ENCODE measurements at regions not wholly inside any gene's neighbourhood (a gene's known extent, or its start where the extent isn't known, plus 50 kb on each side); places are given as distances from the start of the nearest gene placed in this dataset.

DNA sequence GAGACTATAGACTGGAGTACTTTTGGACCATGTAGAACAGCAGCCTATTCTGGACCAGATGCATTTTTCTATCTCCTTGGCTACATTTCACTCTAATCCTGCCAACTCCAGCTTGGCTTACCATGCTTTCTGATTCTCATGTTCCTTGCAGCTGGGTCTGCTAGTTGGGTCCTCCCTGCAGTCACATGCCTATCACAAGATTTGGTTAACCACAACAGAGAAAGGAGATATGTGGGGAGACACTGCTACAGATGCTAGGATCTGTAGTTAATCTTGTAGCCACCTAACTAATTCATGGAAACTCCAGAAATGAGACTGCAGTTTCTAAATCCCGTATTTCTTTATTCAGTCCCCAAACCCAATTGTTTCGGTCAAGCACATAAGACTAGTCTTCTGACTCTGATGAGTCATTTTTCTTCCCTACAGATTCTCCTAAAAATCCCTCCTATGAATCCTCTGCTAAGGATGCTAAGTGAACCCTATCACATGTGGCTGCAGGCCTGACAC, 410.6 kb downstream of the DAD1 start:
- no peak overlapping the region for H2BK15ac ChIP-seq (ENCODE audit: low read length)
- FAIRE-seq = no peak
- no peak overlapping the region for H4K91ac ChIP-seq (replicated peaks; ENCODE audit: insufficient read length, low read length)
- no peak overlapping the region for H3K14ac ChIP-seq (ENCODE audit: insufficient read length)
- H3K79me1 ChIP-seq (ENCODE audit: low read depth, low read length) = no peaks in the 10 kb centered on the region
- ChIA-PET CTCF (ENCODE audit: partially characterized antibody) (interaction anchor here (0.8 to 3.0 kb wide), 4 partner anchors 10 to 46 kb away, joined by 3 to 12 read pairs (median 4); no protein-coding TSS in a partner anchor), POLR2A (ENCODE audit: partially characterized antibody) (no interaction called here)
- no peak overlapping the region for H3K27ac ChIP-seq (ENCODE audit: low read depth, low read length)
- H3K23me2 ChIP-seq (ENCODE audit: low read depth, low read length) = no peaks in the 10 kb centered on the region
- H3K36me3 ChIP-seq (ENCODE audit: control insufficient read depth in 2 of 4, insufficient read depth in 4 of 4, low read length in 3 of 4) = no peaks in the 10 kb centered on the region
- H3K27me3 ChIP-seq (replicated peaks in 1 of 4; ENCODE audit: control insufficient read depth in 3 of 4, extremely low read depth in 1 of 4, insufficient read depth in 3 of 4, low read length in 3 of 4) = no peaks in the 10 kb centered on the region
- H3K4me3 ChIP-seq (ENCODE audit: extremely low read depth in 1 of 4, insufficient read depth in 2 of 4, low read depth in 3 of 4, low read length in 4 of 4) = no peak overlapping the region
- no peaks in the 10 kb centered on the region for H3K9me3 ChIP-seq (ENCODE audit: insufficient read depth in 2 of 2, low read depth in 1 of 2, low read length in 1 of 2)
- TF ChIP-seq RFX5 (IDR thresholded peaks at IDR 0.05; ENCODE audit: borderline replicate concordance, low read depth, low read length) = no peak
- TF ChIP-seq, protein P1, sequence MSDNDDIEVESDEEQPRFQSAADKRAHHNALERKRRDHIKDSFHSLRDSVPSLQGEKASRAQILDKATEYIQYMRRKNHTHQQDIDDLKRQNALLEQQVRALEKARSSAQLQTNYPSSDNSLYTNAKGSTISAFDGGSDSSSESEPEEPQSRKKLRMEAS (IDR thresholded peaks at IDR 0.05) = no peak
- TF ChIP-seq KDM5A (IDR thresholded peaks at IDR 0.05; ENCODE audit: low read length) = no peak
- H2BK5ac ChIP-seq (ENCODE audit: low read depth, low read length) = no peak overlapping the region
- no peaks in the 10 kb centered on the region for H4K20me1 ChIP-seq (replicated peaks in 1 of 2; ENCODE audit: control insufficient read depth in 1 of 2, insufficient read depth in 2 of 2, low read length in 2 of 2)
- no peak overlapping the region for H3K4ac ChIP-seq (replicated peaks; ENCODE audit: insufficient read length, low read depth, low read length)
- H4K5ac ChIP-seq (ENCODE audit: insufficient read length, low read depth, low read length) = no peak overlapping the region
- 92% methylated on average over 2 of the region's 2 CpGs; no CpG with 5 or more reads in 1 of the 2 experiments for WGBS, 2 experiments (ENCODE audit: extremely low coverage in 1 of 2, insufficient coverage in 1 of 2, insufficient read length in 1 of 2, insufficient replicate concordance in 2 of 2, low coverage in 1 of 2, low lambda C conversion rate in 2 of 2, missing lambda C conversion rate in 1 of 2)
- H2AK5ac ChIP-seq (ENCODE audit: low read depth, low read length) = no peak overlapping the region
- no peak overlapping the region for H2BK12ac ChIP-seq (ENCODE audit: low read depth, low read length)
- H2BK20ac ChIP-seq (ENCODE audit: low read length) = no peak overlapping the region
- no peak overlapping the region for H3K56ac ChIP-seq (replicated peaks; ENCODE audit: insufficient read length, low read depth, low read length)
- H4K8ac ChIP-seq (ENCODE audit: extremely low read depth, insufficient read depth, low read length) = no peak overlapping the region
- no peak overlapping the region for H3K4me2 ChIP-seq (ENCODE audit: insufficient read depth in 1 of 2, low read depth in 2 of 2, low read length in 2 of 2)
- no peak overlapping the region for H2AFZ ChIP-seq (ENCODE audit: low read length)
- H3K18ac ChIP-seq (ENCODE audit: extremely low read depth, low read length) = no peak overlapping the region
- H3K9ac ChIP-seq (replicated peaks in 1 of 4; ENCODE audit: extremely low read depth in 1 of 4, low read depth in 3 of 4, low read length in 3 of 4) = no peak overlapping the region
- H3K4me1 ChIP-seq (replicated peaks in 1 of 4; ENCODE audit: control insufficient read depth in 3 of 4, insufficient read depth in 4 of 4, low read length in 3 of 4) = 0 out of 7 replicates have a peak, but pooled peaks cover 0 to 2% (median 0%) of the 10 kb centered on the region in 4 experiments
- no peaks in the 10 kb centered on the region for H3K79me2 ChIP-seq (ENCODE audit: control insufficient read depth in 1 of 2, insufficient read depth in 2 of 2, low read length in 2 of 2)
- no peak overlapping the region for H3K23ac ChIP-seq (ENCODE audit: insufficient read length)
- no peak for DNase-seq (ENCODE audit: low read depth in 1 of 2, low spot score in 2 of 2)
- H2BK120ac ChIP-seq (replicated peaks; ENCODE audit: low read depth, low read length) = no peak overlapping the region
